AG08396 (cell line): ENCODE measurements at regions not wholly inside any gene's neighbourhood (a gene's known extent, or its start where the extent isn't known, plus 50 kb on each side); places are given as distances from the start of the nearest gene placed in this dataset.

Experiments used
- DNase-seq: peaks from one replicate; pipeline ENCODE4 v3.0.0; 2012; ENCODE audit warnings: low spot score, mixed read lengths

DNA sequence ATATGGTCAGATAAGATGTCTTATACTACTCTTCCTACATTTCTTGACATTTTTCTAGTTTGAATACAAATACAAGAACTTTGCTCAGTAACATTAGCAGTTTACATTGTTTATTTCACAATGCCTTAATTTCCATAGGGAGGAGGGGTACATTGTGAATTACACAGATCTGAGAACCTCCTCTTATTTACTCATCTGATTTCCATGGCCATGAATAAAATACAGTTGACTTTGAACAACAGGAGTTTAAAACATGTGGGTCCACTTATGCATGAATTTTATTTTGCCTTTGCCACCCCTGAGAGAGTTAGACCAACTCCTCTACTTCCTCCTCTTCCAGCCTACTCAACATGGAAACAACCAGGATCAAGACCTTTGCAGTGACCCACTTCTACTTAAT, 67.7 kb downstream of the MGST1 start:
- no peak for DNase-seq

DNA sequence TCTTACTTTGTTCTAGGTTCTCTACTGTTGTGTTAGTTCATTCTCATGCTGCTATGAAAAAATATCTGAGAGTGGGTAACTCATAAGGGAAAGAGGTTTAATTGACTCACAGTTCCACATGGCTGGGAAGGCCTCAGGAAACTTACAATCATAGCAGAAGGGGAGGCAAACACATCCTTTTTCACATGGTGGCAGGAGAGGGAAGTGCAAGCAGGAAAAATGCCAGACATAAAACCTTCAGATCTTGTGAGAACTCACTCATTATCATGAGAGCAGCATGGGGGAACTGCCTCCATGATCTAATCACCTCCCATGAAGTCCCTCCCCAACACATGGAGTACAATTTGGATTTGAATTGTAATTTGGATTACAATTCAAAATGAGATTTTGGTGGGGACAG, 69.6 kb downstream of the MGST1 start:
- DNase-seq, result no peak

DNA sequence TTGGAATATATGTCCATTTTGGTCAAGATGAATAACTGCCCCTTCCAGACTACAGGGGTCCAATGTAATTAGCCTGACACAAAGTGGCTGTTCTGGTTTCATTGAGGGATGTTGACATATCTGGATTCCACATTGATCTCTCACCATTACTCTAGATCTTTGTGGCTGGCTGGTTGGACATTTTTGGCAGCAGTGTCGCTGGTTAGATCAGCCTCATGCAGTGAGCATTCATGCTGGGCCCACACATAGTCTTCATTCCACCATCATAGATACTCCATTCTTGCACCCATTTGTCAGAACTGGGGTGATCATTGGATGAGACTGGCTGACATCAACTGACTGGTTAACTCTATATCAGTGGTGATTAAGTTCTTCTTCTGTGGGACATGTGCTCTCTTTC, 74.4 kb downstream of the MGST1 start:
- peak; percentile 10 for DNase-seq

DNA sequence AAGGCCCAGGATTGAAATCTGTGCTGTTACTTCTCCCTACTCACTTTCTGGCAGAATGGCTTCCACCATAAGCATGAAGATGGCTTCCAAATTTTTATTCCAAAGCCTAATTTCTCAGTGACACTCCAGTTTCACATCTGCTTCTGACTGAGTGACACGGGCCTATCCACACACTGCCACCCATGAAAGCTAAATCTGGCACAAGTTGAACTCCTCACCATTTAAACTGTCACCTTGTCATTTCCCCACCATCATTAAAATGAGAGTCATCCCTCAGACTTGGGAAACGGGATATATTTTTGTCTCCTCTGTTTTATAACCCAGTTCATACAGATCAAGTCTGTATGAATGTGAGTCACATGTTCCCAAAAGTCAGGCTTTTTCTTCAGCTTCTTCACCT, 77.1 kb downstream of the MGST1 start:
- no peak for DNase-seq

DNA sequence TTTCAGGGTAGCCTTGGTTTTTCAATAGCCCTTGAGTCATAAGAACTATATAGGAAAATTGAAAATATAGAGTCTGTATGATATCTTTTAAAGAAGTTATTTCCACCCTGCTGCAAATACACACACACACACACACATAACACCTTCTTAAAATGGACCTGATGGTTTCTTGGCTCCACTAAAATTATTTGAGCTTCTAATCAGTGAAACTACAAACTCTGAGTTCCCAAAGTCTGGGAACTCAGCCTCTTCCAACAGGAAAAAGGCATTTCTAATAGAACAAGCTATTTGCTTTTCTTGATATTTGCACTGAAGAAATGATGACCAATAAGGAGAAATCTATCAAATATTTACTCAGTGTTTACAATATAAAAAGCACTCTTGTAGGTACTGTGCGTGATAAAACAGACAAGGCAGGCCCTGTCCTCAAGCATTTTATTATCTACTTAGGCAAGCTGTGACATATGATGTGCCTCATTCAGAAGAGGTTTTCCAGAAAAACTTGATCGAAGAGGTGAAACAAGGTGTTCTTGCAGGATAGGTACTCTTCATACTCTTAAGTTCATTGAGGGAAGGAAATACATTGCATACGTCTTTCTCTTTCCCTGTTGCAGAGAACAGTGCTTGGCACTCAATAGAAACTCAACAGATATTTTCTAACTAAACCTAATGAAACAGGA, 88.6 kb downstream of the MGST1 start:
- DNase-seq, result no peak

DNA sequence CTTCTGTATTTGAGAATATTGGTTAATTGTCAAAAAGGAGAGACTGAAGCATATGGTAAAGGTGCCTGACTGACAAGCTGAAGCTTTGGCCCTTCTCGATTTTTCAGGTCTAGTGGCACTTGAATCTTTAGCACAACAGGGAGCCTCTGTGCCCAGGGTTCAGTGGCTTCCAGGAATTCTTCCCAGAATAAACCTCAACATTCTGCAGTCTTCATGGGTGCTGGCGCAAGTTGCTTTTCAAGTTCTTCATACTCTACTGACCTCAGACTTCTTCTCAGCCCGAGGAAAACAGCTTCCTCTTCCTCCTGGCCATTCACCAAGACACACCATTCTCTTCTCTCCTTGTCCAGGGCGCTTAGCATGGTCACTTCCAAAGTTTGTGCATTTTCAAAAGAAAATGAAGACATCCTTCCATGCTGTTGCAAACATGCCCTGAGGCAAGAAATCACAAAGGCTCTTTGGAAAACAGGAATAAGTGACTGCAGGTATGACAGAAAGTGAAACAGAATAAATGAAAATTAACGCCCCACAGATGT, 89.9 kb downstream of the MGST1 start:
- no peak for DNase-seq

DNA sequence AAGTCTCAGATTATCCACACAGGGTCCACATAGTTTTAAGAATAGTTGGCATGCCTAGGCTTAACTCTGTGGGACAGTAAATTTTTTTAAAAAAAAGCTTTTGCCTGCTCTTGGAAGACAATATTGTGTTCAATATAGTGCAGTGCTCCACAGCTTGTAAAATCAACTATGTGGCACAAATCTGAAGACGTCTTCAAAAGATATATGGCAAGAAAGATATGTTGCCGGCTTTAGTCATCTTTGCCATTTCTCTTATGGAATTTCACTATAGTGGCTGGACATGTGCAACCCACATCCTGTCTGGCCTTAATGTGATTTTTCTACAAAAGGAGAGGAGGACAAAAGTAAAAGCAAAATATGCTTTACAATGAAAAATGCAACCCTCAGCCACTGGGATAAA, 90.5 kb downstream of the MGST1 start:
- DNase-seq, result no peak

DNA sequence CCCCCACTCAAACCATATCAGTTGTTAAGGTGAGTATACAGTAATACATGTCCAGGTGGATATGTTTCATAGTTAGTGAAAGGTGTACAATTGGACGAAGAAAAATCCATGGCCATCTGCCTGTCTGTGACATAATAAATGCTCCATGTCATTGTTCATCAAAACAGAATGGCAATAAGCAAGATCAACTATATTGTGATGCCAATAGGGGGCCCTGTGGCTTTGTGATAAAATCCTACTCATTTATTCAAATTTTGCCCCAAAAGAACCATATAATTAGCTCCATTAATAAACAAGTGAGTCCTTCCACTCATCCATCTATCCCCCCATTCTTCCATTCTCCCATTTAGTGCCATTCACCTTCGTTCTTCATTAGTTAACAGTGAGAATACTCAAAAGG, 102.0 kb downstream of the MGST1 start:
- no peak for DNase-seq

DNA sequence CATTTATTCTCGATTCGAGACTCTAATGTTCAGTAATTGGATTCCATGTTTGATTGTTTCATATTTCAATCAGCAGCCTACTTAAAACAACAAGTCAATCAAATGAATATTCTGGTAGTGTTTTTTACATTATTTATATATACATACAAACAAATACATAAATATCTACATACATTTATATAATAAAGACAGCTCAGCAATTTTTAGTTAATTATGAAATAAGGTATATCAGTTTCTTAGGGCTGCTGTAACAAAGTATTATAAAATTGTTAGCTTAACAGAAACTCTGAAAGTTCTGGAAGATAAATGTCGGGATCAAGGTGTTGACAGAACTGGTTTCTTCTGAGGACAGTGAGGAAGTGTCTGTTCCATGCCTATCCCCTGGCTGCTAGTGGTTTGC, 105.9 kb downstream of the MGST1 start:
- DNase-seq, result no peak

DNA sequence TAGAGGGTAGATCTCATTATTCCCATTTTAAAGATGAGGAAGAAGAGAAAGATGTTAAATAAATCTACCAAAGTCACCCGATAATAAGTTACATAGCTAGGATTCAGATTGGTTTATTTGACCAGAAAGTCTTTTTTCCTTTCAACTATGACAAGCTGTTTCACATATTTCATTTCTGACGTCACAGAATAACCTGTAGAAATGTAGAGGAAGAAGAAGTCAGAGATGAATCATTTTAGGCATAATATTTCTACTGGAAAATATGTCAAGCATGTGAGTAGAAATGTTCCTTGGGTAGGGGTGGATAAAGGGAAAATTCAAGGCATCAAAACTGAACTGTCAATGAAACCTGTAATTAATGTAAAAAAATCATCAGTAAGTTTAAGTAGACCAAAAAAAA, 107.0 kb downstream of the MGST1 start:
- no peak for DNase-seq

DNA sequence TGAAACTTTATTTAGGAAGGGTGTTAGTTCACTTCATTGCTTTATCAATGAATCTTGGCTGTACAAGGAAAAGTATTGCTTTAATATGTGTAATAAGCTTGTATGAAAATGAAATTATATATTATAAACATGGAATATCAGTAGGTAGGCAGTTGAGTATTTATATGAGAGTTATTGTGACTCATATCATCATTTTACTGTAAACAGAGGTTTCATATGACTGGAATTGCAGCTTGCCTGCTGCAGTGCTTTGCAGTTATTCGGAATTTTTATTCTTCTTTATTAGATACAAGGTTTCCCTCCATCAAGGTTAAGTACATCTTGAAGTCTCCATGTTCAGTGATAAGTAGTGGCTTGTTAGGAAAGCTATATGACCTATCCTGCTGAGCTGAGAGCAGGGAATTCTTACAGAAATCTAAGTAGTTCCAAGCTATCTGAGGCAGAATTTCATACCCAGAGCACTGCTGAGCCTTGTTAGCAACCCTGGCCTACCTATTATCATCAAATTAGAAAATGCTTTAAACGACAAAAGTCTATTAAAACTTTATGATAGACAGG, 111.2 kb downstream of the MGST1 start:
- no peak for DNase-seq

DNA sequence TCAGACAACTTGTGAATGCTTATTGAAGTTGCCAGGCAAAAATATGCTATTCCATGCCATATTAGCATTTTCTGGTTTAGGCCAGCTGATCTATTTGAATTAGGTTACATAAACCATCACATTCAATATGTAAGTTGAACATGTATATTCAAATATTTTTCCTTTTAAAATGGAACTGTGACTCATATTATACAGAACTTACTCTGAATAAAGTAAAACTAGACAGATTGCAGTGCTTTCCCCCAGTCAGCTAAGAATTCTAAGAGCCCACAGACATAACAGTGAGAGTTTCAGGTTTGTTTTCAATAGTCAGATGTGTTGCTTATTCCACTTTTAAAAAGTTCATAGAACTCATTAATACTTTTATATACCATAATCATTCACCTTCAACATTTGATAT, 119.8 kb downstream of the MGST1 start:
- no peak for DNase-seq

DNA sequence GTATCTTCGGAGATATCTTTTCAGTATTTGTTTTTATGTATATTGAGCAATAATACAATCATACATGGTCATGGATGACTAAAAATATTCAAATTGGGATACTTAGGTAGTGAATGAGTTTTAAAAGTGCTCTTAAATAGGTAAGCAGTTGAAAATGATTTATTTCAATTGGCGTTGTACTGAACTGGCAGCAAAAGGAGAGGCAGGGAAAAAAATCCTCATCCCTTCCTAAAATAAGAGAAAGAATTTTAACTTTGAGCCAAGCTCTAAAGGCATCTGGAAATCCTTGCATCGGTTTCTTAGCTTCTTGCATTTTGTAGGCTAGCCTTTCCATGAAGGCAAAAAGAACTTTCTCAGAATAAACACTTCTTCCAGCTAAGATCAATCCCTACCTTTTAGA, 125.2 kb downstream of the MGST1 start:
- DNase-seq, result no peak

DNA sequence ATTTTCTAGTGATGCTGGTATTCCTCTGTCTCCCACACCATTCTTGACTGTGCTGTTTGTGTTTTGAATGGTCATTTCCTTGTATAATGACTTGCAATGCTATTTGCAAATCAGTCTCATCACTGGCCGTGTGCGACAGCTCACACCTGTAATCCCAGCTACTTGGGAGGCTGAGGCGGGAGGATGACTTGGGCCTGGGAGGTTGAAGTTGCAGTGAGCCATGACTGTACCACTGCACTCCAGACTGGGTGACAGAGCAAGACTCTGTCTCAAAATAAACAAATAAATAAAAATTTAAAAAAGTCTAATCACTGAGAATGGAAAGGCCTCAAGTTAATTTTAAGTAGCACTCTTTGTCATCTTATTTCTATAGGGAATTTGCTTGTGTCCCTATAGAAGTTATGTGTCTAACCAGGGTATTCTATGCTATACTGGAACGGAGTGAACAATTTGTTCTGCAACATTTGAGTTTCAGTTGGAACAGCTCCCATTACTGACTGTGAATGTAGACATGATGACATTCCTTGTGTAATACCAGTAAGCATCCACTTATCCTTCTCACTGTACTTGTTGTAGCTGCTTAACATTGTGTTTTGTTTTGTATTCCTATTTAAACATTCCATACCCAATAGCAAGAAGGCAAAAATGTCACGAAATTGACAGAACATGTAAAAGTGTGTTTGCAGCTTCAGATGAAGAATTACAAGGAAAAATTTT, 126.3 kb downstream of the MGST1 start:
- peak; percentile 8 for DNase-seq

DNA sequence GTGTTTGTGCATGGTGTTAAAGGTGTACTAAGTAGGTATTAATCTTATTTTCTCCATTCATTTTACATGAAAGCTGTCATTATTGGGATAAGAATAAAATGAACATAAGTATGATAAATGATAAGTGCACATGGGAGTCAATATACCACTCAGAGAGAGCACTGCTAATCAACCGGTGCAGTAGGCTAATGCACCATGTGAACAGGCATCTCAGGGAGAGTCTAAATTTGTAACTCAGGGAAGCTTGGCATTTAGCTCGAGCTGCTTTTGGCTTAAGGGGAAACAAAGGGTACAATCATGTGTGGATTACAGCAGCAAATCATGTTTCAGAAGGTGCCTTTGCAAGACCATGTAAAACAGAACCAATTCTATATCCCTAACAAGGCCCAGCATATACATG, 127.4 kb downstream of the MGST1 start:
- DNase-seq, result no peak

DNA sequence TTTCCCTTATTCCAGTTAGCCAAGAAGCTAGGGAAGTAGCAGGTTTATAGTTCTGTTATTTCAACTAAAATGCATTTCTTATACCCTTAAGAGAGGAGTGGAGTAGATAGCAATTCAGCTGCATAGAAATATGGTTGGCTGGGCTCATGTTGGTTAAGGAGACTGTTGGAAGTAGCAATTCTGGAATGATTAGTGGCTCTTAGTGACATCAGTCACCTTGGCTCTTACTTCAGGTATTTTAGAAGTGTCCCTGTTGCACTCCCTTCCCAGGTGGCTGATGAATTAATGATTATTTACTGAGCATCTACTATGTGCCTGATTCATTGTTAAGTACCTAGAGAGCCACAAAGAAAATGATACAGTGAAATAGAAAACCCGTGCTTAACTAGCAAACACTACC, 128.1 kb downstream of the MGST1 start:
- DNase-seq, result no peak

DNA sequence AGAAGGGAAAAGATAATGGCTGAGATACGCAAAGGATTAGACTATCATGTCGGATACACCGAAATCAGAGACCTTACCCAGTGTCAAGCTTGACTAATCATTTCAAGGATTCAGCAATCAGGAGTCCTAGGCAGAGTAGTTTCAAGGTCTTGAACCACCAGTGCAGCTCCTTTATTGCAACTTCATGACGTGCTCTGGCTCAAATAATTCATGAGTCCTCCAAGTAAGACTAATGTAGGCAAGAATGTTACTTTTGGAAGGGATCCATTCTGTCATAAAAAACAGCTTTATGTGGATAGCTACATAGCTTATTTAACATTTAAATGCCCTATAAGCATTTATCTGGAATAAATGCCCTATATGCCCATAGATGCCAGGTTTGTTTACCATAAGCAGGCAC, 123.2 kb downstream of the LMO3 start:
- DNase-seq, result no peak

DNA sequence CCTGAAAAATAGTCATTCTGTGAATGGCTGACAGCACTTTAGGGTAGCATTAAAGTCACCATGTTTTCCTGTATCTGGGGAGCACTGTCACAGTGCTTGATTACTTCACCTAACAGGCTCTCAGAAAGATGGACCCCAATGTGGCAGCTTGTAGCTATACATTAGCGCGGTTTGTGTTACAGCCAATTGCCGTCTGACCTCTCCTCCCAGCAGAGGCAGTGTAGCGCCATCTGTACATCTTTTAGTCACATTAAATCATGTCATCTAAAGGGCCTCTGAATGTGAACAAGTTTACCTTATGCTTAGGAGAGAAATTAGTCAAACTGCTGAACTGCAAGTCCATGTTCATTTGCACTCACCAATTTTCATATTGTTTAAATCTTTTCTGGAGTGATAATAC, 113.7 kb downstream of the LMO3 start:
- DNase-seq, result no peak

DNA sequence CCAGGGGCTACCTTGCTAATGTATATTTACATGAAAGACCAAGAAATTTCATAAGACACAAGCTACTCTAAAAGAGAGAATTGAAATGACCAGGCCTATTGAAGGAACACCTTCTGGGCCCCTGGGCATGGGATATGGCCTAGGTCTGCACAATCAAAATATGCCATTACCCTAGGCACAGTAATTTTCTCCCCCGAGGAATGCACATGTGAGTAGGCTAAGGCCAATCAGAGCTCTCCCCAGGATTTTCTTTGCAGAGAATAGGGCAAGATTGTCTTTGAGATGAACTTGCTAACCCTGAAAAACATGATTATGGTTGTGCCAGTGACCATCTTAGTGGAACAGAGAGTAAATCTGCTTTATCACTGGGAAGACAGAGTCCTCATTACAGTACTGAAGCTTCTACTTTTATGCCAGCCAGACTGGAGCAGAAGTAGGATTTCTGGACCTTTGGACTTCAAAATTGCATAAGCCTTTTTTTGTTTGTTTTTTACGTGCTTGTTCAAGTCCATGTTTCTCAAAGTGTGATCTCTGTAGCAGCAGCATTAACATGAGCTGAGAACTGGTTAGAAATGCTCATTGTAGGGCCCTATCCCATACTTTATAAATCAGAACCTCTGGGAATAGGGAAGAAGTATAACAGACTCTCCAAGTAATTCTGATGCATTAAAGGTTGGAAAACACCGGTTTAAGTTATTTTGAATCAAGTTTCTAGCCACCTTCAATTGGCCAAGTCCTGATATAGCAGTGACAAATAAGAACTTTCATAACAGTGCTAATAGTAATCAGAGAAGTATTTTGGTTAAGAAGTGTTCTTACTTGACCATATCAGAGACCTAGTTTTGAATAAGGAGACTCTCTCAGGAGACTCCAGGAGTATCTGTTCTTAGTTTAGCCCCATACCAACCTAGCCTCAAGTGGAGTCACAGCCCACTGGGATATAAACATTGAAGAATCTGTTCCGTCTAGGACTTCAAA, 112.9 kb downstream of the LMO3 start:
- DNase-seq, result no peak

DNA sequence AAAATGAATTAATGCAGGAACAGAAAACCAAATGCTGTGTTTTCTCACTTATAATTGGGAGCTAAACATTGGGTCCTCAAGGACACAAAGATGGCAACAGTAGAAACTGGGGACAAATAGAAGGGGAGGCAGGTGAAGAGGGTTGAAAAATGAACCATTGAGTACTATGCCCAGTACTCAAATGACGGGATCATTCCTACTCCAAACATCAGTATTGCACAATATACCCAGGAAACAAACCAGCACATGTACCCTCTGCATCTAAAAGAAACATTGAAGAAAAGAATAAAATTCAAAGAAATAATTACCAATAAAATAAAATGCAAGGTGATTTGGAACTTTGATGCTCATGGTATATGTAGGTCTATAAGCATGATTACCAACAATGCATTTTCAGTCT, 110.8 kb downstream of the LMO3 start:
- DNase-seq, result no peak
